GM19025 (cell line): ENCODE measurements at regions not wholly inside any gene's neighbourhood (a gene's known extent, or its start where the extent isn't known, plus 50 kb on each side); places are given as distances from the start of the nearest gene placed in this dataset.
"Not testable (repeated sequence)": the region's sequence is repeated elsewhere in the genome, so short reads cannot be mapped to it uniquely, and the experiment has no call there.

ENCODE experiments used
- ATAC-seq: cut with Tn5 transposase; IDR thresholded peaks from one replicate; pipeline ENCODE4 v1.9.1; 2021; ENCODE audit warnings: mild to moderate bottlenecking, low read depth, moderate library complexity; ENCODE audit not compliant: unreplicated experiment

GRCh38 chr11:16605894-16606783 lies 132.3 kb upstream of the C11orf58 start:
- ATAC-seq: peak; percentile 82

DNA sequence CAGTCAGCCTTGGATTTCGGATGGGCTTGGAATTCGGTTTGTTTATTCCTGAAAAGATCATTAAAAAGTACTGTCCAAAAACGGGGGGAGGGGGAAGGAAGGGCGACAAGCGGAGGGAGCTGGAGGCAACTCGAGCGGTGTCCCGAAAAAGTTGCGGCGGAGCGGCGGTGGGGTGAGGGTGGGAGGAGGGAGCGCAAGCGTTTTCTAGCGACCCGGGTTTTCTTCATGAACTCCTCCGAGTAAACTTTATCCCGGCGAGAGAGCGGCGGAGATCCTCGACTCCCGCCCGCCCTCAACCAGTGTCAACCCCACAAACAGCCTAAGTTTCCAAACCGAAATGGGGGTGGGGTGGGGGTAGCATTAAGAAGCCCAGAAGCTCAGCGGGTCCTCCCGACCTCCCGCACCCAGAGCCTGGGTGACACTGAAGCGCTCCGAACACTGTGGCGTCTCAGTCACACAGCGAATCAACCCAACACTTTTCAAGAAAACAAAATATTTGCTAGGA lies 133.0 kb upstream of the C11orf58 start:
- no peak for ATAC-seq

DNA sequence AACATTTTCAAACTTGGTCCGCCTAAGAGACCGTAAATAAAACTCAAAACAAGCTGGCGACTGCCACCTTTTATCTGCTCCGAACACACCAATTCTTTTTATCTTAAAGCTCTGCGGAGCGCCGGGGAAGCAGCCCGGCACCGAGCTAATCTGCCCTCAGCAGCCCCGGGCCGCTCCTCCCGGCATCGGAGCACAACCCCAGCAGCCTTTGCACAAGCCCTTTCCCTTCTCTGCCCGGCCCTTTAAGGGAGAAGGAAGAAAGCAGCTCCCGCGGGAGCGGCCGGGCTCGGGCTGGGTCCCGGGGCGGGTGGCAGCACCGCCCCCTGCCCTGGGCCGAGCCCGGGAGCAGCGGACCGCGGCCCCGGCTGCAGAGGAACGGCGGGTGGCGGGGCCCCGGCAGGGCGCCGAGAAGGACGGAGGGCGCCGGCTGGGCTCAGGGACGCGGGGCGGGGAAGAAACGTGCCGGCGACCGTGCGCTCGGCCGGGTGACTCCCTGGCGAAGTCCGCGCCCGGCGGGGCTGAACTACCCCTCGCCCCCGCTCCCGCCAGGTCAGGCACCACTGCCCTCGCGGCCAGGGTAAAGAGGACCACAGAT lies 133.6 kb upstream of the C11orf58 start:
- no peak for ATAC-seq

- ATAC-seq: no peak
Measured at GRCh38 chr11:16603890-16604793, 134.3 kb upstream of the C11orf58 start.

GRCh38 chr11:16603245-16603644 lies 135.2 kb upstream of the C11orf58 start:
- ATAC-seq: no peak

DNA sequence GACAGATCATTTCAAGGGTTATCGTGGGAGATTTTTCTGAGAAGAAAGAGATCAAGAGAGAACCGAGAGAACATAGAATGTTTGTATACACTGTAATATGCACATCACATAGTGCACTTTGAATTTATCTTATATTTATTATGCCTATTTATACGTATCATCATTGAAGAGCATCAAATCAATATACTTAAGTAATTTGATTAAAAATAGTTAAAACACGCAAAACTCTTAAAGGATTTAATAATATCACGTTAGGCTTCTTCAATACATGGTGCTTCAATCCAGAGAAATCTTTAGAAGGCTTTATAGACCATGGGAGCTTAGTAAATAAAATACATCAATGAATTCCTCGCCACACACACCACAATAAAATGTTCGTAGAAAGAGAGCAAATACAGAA lies 139.5 kb upstream of the C11orf58 start:
- no peak for ATAC-seq

- ATAC-seq: no peak
Measured at GRCh38 chr11:16598032-16598431, 140.4 kb upstream of the C11orf58 start.

GRCh38 chr11:16596231-16596630 lies 142.2 kb upstream of the C11orf58 start:
- no peak for ATAC-seq

- no peak for ATAC-seq
Measured at GRCh38 chr11:16591157-16591556, 147.3 kb upstream of the C11orf58 start.

DNA sequence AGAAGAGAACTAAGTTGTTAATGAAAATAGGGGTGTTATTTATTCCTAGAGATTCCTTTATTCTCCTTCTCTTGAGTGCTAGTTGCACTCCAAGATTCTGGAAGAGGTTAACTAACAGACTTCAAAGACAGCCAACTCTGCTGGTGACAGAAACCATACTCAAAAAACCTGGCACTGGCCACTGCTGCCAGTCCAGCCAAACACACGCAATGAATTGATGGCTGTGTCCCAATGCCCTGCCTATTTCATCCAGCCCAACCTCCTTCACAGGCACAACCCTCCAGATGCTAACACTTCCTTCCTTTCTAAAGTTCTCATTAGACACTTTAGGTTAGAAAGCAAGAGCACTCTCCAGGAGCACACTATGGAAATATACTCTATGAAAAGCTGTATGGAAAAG lies 150.8 kb upstream of the C11orf58 start:
- no peak for ATAC-seq

DNA sequence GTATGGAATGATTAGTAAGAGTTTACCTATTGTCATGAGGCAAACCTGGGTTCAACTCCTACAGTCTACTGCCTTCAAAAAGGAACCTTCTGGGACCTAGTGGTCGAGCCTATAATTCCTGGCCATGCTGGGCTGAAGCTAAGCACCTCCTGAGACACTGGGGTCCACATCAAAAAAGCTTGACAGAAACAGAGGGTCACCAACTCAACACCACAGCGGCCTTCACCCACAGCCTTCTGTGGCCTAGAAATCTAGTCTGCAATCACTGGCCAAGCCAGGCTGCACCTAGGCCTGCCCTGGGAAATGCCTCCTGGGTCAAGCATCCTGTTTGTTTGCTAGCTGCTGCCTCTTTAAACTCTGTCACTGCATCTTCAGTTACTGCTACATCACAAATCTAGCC lies 153.9 kb upstream of the C11orf58 start:
- no peak for ATAC-seq

- ATAC-seq: not testable (repeated sequence)
Measured at GRCh38 chr11:16581078-16581477, 157.4 kb upstream of the C11orf58 start.

DNA sequence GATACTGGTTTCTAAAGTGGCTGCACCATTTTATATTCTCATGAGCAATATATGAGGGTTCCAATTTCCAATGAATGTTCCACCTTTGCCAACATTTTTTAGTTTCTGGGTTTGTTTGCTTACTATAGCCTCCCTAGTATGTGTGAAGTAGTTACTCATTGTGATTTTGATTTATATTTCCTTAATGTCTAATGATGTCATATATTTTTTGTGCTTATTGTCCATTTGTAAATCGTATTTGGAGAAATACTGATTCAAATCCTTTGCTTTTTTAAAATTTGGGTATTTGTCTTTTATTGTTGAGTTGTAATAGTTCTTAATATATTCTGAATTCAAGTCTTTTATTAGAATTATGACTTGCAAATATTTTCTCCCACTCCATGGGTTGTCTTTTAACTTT lies 161.0 kb upstream of the C11orf58 start:
- ATAC-seq: no peak

DNA sequence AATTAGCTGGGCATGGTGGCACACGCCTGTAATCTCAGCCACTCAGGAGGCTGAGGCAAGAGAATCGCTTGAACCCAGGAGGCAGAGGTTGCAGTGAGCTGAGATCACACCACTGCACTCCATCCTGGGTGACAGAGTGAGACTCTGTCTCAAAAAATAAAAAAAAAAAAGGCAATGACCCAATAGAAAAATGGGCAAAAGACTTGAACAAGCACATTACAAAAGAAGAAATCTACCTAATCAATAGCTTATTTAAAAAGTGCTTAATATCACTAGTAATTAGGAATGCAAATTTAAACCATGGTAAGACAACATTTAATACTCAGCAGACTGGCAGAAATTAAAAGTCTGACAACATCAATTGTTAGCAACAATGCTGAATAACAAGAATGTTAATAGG lies 163.6 kb upstream of the C11orf58 start:
- ATAC-seq: not testable (repeated sequence)

GRCh38 chr11:16572945-16573344 lies 165.5 kb upstream of the C11orf58 start:
- no peak for ATAC-seq

- ATAC-seq: no peak
Measured at GRCh38 chr11:16561150-16561549, 177.3 kb upstream of the C11orf58 start.

DNA sequence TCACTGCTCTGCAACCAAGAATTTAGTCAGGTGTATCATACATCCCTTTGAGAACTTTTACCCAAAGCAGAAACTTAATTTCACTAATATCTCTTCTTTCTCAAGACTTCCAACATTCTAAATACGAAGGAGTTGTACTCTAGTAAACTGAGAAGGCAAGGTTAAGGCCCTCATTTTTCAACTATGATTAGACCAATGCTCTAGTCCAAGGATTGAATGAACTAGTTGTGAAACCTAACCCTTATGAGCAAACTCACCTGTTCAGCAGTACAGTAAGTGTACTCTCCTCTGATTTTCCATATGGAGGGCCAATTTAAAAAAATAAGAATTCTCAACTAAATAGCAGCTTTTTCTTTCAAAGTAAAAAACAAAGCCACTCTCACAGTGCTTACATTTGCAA lies 180.0 kb upstream of the C11orf58 start:
- no peak for ATAC-seq

- ATAC-seq: no peak
Measured at GRCh38 chr11:16555956-16556355, 182.5 kb upstream of the C11orf58 start.

GRCh38 chr11:16554361-16554760 lies 184.1 kb upstream of the C11orf58 start:
- no peak for ATAC-seq

GRCh38 chr11:16547879-16548278 lies 190.6 kb upstream of the C11orf58 start:
- ATAC-seq: no peak

GRCh38 chr11:16543642-16544041 lies 187.3 kb upstream of the SOX6 start:
- ATAC-seq: no peak
